ENCODE measurements at regions not wholly inside any gene's neighbourhood (a gene's known extent, or its start where the extent isn't known, plus 50 kb on each side); places are given as distances from the start of the nearest gene placed in this dataset.

GRCh38 chrX:99705701-99706100 is 704.4 kb downstream of the PCDH19 start:
- DNase-seq = peak; percentile 5

GRCh38 chrX:99703473-99703872 is 706.6 kb downstream of the PCDH19 start:
- no peak for DNase-seq

GRCh38 chrX:99698451-99698850 is 711.6 kb downstream of the PCDH19 start:
- DNase-seq = no peak

DNA sequence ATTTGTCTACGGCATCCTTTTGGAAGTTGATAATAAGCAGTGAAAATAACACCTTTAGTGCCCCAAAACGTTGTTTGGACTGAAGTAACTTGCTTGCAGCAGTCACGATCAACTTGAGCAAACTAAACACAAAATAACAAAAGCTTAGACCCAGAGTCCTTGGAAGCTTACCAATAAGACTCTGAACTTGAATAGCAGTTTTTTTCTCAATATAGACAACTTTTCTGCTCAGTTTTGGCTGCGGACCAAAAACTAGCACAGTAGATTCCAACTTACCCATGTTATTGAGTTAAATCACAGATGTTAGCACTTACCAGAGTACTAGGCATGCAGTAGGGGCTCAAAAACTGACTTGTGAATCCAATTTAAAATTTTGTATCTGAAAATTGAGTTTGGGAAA is 746.9 kb downstream of the PCDH19 start:
- peak; percentile 6 for DNase-seq

- DNase-seq = no peak
Measured at GRCh38 chrX:99654188-99654587, 755.9 kb downstream of the PCDH19 start.

DNA sequence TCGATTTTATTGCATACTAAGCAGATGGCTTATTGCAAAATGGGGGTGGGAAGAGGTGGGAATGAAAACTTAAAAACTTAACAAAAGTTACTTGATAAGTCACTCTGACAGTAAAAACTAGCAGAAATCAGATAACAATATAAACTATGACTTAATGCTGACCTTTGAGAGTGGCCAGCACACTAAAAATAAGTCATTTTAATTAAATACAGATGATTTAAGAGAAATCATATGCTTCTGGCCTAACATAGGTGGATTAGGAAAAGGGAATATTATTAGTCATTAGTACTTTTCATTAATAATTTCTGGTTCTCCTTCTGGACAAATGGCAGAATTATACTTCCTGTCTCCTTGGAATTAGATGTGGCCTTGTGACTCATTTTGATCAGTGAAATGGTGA is 756.7 kb downstream of the PCDH19 start:
- no peak for DNase-seq

DNA sequence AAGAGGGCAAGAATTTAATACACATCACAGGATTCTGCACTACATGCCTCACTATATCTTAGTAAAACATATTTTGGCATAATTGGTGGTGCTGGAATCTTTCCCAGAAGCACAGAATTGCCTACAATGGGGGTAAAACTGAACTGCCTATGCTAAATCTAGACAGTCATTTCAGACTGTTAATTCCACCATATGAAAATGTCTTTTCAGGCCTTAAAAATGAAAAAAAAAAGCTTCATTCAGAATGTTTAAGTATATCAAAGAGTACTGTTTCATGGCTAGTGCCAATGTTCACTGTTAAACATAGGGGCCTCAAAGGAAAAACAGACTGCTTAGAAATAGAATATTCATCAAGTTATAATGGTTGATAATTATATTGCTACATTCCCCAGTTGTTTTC is 797.0 kb downstream of the PCDH19 start:
- no peak for DNase-seq

DNA sequence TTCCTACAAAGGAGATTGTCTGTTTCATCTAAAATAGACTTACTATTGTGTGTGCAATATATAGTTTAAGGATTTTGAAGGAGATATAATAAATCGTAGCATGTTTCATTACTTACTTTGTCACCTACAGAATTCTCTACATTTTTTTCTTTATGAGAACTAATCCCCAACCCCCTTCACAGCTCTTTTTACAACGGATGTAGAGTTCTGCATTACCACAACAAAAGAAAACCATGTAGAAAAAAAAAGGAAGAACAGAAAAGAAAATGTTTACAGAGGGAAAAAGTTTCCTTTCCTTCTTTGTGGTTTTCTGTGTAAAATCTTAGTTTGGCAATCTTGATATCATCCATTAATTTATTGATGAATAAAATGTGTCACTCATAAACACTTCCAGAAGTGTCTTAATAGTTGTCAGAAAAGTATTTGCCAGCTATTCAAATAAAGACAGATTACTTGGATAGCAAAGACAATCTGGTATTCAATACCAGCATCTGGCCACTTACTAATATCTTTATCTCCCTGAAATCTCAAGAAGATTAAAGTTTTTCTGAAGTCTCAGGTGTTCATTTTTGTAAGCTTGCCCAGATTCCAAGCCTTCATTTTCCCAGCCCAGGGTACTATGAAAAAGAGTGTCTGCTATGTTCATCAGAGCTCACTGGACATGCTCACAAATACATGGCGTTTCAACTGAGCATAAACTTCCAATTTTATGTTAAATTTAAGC is 806.8 kb downstream of the PCDH19 start:
- DNase-seq = no peak

DNA sequence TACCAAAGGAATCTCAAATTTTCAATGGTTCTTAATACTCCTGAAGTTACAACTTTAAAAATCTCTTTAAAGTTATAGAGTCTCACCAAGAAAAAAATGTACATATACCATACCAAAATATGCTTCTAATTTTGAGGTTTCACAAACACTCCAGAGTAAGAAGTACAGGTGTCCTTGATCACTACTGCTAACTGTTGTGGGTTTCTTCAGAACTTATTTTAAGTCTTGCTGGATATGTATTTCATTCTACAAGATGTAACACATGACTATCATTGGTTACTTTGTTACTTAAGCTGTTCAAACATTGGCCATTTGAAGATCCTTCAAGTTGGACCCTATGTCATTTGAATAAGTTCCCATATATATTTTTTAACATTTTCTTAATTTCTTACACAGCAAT is 808.0 kb downstream of the PCDH19 start:
- DNase-seq = no peak

GRCh38 chrX:99588936-99589335 is 821.1 kb downstream of the PCDH19 start:
- peak; percentile 2 for DNase-seq

DNA sequence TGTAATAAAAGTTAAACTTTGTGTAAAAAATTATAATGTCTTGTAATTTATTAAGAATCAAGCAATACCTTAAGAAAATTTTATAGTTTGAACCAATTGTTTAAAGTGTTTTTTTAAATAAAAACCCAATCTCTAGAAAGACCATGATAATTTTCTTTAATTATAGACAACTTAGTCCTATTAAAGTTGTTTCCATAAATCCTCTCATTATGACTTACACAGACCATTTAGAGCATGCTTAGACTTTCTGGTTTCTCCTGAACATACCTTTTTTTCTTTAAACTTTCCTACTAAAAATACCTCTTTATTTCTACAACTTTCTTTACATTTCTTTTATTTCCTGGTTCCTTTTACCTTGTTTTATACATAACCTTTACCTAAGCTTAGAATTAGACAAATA is 837.4 kb downstream of the PCDH19 start:
- no peak for DNase-seq

DNA sequence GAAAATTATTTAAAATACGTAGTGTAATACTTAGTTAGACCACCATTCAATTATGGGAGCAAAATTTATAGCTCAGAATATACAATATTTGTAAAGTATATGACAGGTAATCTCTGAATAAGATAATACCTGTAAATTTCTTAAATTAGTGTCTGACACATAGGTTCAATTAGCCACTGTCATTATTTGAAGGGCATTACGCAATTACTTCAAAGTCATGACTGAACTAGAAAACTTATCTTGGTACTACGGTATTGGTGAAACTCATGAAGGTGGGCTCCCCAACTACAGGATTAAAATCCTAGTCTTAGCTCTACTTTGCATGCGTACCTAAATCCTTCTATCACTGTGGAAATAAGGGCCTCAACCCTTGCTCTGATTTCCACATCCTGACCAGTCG is 860.7 kb downstream of the PCDH19 start:
- DNase-seq = no peak

GRCh38 chrX:99522450-99522849 is 887.6 kb downstream of the PCDH19 start:
- no peak for DNase-seq

DNA sequence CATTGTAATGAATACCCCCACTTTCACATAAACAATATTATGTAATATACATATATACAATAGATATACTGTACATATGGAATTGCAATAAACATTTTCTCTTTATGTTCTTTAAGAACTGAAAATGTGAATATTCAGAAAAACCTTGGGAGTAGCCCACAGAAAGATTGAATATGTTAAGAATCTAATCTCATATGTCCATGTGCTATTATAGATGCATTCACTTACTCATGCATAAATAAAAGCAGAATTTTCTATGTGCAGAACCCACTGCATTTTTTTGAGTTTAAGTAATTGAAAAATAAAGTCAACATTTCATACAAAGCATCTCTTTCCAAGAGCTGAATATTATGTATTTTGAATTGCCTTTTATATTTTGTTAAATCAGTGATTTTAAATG is 902.3 kb downstream of the PCDH19 start:
- DNase-seq = no peak

- DNase-seq = no peak
Measured at GRCh38 chrX:99495453-99495852, 914.6 kb downstream of the PCDH19 start.

DNA sequence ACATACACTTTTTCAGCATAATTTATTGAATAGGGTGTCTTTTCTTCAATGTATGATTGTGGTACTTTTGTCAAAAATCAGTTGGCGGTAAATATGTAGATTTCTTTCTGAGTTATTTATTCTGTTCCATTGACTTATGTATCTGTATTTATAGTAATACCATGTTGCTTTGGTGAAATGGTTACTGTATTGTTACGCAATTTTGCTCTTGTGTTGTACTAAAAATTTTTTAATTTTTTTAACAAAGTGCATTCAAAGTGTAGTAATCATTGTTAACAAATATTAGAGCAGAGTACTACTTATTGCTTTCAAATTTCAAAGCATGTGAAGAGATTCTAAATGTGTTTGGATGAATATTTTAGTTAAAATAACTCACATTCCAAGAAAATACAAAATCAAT is 915.4 kb downstream of the PCDH19 start:
- no peak for DNase-seq

- no peak for DNase-seq
Measured at GRCh38 chrX:99480728-99481127, 929.3 kb downstream of the PCDH19 start.

DNA sequence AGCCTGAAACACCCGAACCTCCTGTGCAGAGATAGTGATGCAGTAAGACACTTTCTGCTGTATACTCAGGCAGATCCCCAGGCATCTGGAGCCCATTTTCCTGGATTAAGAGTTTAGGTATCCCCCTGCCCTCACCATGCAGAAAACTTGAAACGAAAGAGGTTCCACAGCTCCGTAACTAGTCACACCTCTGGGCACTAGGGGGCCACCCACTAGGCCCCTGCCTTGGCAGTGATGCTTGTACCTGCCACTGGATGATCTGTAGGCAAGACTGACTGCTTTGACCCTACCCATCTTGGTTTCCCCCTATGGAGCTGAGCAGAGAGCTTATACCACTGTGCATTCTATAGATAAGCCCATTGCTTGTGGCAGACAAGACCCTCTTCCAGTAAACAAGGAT is 940.6 kb downstream of the PCDH19 start:
- DNase-seq = no peak

- no peak for DNase-seq
Measured at GRCh38 chrX:99468993-99469392, 941.1 kb downstream of the PCDH19 start.

GRCh38 chrX:99461223-99461622 is 948.9 kb downstream of the PCDH19 start:
- no peak for DNase-seq

DNA sequence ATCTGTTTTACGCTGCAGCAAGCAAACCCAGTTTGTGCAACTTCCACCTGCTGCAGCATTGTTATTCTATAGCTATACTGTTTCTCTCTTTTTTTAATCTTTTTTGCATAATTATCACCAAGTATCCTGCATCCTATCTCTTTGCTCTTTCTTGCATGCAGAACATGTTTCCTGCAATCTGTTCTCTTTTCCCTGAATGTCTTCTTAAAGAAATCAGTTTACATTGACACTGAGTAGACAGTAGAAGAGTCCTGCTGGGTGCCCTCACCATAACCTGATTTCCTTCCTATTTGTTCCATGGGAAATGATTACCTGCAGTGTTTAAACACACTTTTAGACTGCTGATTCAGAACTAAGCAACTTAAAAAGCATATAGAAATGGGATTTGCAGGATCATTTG is 964.7 kb downstream of the PCDH19 start:
- DNase-seq = no peak

GRCh38 chrX:99421796-99422195 is 988.3 kb downstream of the PCDH19 start:
- no peak for DNase-seq

DNA sequence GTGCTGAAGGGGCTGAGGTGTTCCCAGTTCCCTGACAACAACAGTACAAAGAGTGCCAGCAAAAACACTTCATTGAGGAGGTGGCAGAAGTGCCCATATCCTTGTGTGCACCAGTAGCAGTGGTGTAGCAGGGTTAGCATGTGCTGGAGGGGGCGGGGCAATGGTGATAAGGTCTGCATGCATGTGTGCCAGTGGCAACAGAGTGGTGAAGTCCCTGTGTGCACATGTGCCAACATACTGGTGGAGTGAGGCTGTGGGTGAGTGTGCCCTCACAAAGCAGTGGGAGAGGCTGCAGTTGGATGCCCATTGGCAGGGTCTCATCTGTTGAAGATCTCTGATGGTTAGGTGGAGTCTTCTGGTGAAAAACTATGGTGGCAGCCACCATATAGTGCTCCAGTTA is 994.6 kb downstream of the PCDH19 start:
- no peak for DNase-seq

DNA sequence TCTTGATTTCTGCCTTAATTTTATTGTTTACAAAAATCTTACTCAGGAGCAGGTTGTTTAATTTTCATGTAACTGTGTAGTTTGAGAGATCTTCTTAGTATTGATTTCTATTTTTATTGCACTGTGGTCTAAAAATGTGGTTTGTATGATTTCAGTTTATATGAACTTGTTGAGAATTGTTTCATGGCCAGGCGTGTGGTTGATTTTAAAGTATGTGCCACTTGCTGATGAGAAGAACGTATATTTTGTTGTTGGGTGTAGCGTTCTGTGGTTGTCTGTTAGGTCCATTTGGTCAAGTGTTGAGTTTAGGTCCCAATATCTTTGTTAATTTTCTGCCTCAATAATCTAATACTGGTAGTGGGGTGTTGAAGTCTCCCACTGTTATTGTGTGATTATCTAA is 996.8 kb downstream of the PCDH19 start:
- no peak for DNase-seq

GRCh38 chrX:99398545-99398944 is 1011.5 kb downstream of the PCDH19 start:
- DNase-seq = no peak

GRCh38 chrX:99397879-99398278 is 1012.2 kb downstream of the PCDH19 start:
- no peak for DNase-seq
